ENCODE measurements at regions not wholly inside any gene's neighbourhood (a gene's known extent, or its start where the extent isn't known, plus 50 kb on each side); places are given as distances from the start of the nearest gene placed in this dataset.
A peak's percentile ranks its signal among the peaks of the same experiment; 100 is the strongest.
"Not testable (repeated sequence)": the region's sequence is repeated elsewhere in the genome, so short reads cannot be mapped to it uniquely, and the experiment has no call there.

- DNase-seq (ENCODE audit: low read depth) = not testable (repeated sequence)
These were observed 52.2 kb downstream of the ACTRT1 start for GRCh38 chrX:128000033-128000432.

DNA sequence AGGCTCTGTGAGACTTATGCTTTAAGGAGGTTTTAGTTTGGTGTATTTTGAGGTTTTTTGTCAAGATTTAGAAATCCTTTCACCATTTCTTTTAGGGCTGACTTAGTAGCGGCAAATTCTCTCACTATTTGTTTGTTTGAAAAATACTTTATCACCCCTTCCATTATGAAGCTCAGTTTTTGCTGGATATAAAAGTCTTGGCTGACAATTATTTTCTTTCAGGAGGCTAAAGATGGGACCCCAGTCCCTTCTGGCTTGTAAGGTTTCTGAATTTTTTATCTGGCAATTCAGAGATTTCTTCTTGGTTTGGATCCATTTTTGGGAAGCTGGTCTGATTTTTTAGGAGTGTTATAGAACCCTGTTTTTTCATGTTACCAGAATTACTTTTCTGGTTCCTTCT lies 88.5 kb downstream of the ACTRT1 start:
- no peak for DNase-seq (ENCODE audit: low read depth)

DNA sequence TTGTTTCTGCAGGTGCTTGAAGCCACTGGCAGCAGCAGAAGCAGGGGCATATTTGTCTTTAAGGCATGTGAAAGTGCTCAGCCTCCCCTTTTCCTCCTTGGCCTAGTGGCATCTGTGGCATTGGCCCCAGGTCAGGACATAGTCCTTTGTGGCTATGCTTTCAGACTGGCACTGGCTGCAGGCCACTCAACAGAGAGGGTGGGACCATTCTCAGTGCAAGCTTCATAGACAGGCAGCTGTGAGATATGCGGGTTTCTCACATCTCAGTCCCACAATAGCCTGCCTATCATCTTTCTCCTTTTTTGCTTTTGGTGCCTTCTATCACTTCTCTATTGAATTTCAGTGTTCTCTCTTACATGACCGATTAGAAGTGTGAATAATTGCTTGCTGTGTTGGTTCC lies 104.8 kb downstream of the ACTRT1 start:
- no peak for DNase-seq (ENCODE audit: low read depth)

DNA sequence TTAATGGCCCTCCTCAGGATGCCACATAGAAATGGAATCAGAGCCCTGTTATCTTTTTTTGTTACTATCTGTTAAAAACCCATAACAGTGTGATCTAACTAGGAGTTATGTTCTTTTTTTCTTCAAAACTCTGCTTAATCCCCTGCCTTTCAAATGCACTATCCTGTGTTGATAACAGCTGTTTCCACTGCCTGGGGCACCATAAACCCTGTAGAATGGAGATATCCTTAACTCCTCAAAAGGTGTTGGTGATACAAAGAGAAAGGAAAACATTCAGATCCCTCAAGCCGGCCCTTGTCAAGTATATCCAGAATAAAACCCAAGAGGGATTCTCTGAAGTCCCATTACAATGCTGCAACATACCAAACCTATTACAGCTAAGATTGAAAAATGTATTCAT lies 108.6 kb downstream of the ACTRT1 start:
- no peak for DNase-seq (ENCODE audit: low read depth)

DNA sequence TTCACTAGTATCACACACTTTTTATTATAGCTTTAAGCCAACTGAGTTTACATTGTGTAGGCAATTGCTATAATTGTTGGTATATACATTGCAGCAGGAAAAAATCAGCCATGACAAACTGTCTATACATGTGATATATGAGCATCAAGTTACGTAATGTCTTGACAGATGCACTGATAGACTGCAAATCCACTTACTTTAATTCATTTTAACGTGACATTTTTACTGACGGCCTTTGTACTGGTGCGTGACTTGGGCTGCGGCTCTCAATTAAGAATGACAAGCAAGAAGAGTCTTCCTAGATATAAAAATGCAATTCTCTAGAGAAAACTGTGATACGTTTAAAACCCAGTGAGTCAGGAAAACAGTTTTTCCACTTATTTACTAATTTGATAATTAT lies 143.8 kb downstream of the ACTRT1 start:
- DNase-seq (ENCODE audit: low read depth) = no peak

DNA sequence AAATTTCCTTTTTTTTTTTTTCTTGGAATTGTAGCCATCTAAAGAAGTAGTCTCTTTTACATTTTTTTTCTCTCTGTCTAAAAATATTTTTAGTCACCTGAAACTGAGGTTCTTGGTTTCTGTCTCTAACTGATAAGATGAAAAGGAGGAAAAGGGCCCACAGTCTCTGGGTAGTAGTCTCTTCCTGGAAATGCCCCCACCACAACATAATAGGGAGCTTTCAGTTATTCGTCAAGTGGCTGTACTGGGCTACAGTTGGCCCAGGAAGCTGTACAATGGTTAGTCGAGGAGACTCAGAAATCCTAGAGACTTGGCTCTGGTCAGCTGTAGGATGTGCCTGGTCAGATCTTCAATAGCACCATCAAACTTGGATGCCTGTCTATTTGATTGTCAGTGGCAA lies 163.4 kb downstream of the ACTRT1 start:
- no peak for DNase-seq (ENCODE audit: low read depth)

DNA sequence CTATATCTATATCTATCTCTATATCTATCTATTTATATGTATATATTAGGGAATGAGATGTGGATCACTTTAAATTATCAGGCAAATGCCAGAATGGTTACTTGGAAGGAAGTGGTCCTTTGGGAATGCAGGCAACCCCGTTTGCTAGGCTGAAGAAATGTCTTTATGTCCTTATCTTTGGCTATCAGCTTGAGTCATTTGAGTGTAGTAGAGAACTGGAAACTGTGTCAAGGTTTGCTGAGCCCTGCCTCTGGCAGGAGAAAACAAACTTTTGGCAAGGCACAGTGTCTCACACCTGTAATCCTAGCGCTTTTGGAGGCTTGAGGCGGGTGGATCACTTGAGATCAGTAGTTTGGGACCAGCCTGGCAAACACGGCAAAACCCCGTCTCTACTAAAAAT lies 167.3 kb downstream of the ACTRT1 start:
- no peak for DNase-seq (ENCODE audit: low read depth)

GRCh38 chrX:127879585-127879984 lies 172.6 kb downstream of the ACTRT1 start:
- peak; percentile 0 for DNase-seq (ENCODE audit: low read depth)

GRCh38 chrX:127877318-127877717 lies 174.9 kb downstream of the ACTRT1 start:
- DNase-seq (ENCODE audit: low read depth) = no peak

DNA sequence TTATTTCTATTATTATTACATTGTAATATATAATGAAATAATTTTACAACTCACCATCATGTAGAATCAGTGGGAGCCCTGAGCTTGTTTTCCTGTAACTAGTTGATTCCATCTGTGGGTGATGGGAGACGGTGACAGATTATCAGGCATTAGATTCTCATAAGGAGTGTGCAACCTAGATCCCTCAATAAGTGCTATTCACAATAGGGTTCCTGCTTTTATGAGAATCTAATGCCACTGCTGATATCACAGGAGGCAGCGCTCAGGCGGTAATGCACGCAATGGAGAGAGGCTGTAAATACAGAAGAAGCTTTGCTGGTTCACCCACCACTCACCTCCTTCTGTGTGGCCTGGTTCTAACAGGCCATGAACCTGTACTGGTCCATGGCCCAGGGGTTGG lies 178.6 kb downstream of the ACTRT1 start:
- no peak for DNase-seq (ENCODE audit: low read depth)

DNA sequence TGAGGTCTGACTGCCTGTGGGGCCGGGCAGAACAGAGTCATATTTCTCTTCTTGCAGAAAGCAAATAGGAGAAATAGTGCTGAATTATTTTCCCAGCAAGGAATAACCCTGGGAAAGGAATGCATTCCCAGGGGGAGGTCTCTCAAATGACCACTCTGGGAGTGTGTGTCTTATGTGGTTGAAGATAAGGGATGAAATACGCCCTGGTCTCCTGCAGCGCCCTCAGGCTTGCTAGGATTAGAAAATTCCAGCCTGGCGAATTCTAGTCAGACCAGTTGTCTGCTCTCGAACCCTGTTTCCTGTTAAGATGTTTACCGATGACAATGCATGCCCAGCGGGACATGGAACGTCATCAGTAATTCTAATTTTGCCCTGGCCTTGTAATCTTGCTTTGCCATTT lies 185.3 kb downstream of the ACTRT1 start:
- DNase-seq (ENCODE audit: low read depth) = not testable (repeated sequence)

- no peak for DNase-seq (ENCODE audit: low read depth)
These were observed 190.6 kb downstream of the ACTRT1 start for GRCh38 chrX:127861611-127862010.

All from renal cortical epithelial cell (primary cell).